Naive thymus-derived CD8-positive, alpha-beta T cell (primary cell): ENCODE measurements at regions not wholly inside any gene's neighbourhood (a gene's known extent, or its start where the extent isn't known, plus 50 kb on each side); places are given as distances from the start of the nearest gene placed in this dataset.
"Not testable (repeated sequence)": the region's sequence is repeated elsewhere in the genome, so short reads cannot be mapped to it uniquely, and the experiment has no call there.

Source experiments
- ATAC-seq, 2 donors: fragments of 150-1000 bp; cut with Tn5 transposase in 1 of 2; sonication (Bioruptor Pico), chemical (Tn5 transposase) in 1 of 2; 1 replicate in 1 of 2; 2 replicates in 1 of 2; pipeline ENCODE4 v1.10.0; 2021; ENCODE audit warnings: mild to moderate bottlenecking in 2 of 2, moderate library complexity in 2 of 2
- POLR2A ChIA-PET: fragments of 350-600 bp; sonication (Branson Sonifier 250); formaldehyde crosslinking; loops from one replicate; lab custom pipeline; 2021; ENCODE audit warnings: antibody characterized with exemption; lab: Charles Lee
- DNase-seq, 10 donors: peaks; one replicate each; pipeline versions ENCODE4 v3.0.0 to v3.0.0-alpha.2; 2020 to 2022
- H3K27ac Mint-ChIP-seq, 10 donors: one replicate each; pipeline ENCODE4 v1.8.0; 2020 to 2022; ENCODE audit warnings: mild to moderate bottlenecking in 10 of 10, mixed read lengths in 10 of 10, moderate library complexity in 4 of 10, inconsistent platforms in 1 of 10
- H3K27me3 Mint-ChIP-seq, 5 donors: one replicate each; pipeline ENCODE4 v1.8.0; 2021 to 2022; ENCODE audit warnings: mixed read lengths in 5 of 5
- H3K36me3 Mint-ChIP-seq, 3 donors: one replicate each; pipeline ENCODE4 v1.8.0; 2020 to 2022; ENCODE audit warnings: mixed read lengths in 3 of 3, mild to moderate bottlenecking in 2 of 3, inconsistent platforms in 1 of 3
- H3K4me1 Mint-ChIP-seq, 4 donors: one replicate each; pipeline ENCODE4 v1.8.0; 2021 to 2022; ENCODE audit warnings: mixed read lengths in 4 of 4
- H3K4me3 Mint-ChIP-seq, 10 donors: one replicate each; pipeline ENCODE4 v1.8.0; 2020 to 2022; ENCODE audit warnings: mild to moderate bottlenecking in 10 of 10, mixed read lengths in 10 of 10, moderate library complexity in 6 of 10, inconsistent platforms in 1 of 10
- H3K9me3 Mint-ChIP-seq, 9 donors: one replicate each; pipeline ENCODE4 v1.8.0; 2020 to 2022; ENCODE audit warnings: mixed read lengths in 9 of 9, mild to moderate bottlenecking in 3 of 9, inconsistent platforms in 1 of 9, moderate library complexity in 1 of 9

DNA sequence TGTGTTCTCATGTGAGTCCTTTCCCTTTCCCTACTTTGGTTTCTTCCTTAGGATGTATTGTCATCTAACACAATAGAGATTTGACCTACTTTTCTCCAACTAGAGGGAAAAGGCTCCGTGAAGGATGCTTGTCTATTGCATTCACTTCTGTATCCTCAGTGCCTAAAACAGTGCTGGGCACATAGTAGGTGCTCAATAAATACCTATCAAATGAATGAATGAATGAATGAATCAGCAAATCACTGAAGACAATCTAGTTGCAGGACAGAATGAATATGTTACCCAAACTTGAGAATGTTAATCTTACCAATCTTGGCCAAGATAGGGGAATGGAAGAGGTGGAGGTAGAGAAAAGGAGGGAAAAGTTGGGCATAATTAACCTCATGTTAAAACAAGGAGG lies 131.2 kb upstream of the FOXN2 start:
- DNase-seq (no peak), ATAC-seq (no peak)
- H3K27me3 Mint-ChIP-seq, result no peaks in the 10 kb centered on the region
- H3K4me1 Mint-ChIP-seq, result peaks cover 0 to 6% (median 2%) of the 10 kb centered on the region in 4 donors
- H3K27ac Mint-ChIP-seq, result peak overlapping the region in 1 of 10 donors; percentile 44
- H3K9me3 Mint-ChIP-seq, result no peaks in the 10 kb centered on the region
- POLR2A ChIA-PET, result no interaction called here
- no peak overlapping the region for H3K4me3 Mint-ChIP-seq
- peaks cover 0 to 7% (median 0%) of the 10 kb centered on the region in 3 donors for H3K36me3 Mint-ChIP-seq

DNA sequence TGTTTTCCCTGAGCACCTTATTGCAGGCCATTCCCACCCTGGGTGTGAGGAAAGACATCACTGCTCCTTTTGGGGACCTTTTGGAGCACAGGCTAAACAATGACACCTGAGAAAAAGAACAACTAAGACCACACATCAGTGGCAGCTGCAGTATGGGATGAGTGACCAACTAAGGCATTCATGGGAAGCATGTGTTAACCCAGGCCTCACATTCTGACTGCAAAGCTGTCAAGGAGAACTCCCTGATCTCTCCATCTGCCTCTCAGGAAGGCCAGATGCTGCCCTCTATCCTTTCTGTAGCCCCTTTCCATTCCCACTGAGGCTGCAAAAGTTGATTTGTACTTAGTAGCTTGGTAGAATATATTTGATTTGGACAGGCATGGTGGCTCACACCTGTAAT lies 130.5 kb upstream of the FOXN2 start:
- Mint-ChIP-seq H3K27me3 (no peaks in the 10 kb centered on the region), H3K4me1 (peaks cover 0 to 6% (median 2%) of the 10 kb centered on the region in 4 donors), H3K4me3 (no peak overlapping the region), H3K36me3 (peaks cover 0 to 7% (median 0%) of the 10 kb centered on the region in 3 donors), H3K9me3 (no peaks in the 10 kb centered on the region), H3K27ac (no peak overlapping the region)
- DNase-seq, result no peak
- no peak for ATAC-seq
- POLR2A ChIA-PET, result no interaction called here

DNA sequence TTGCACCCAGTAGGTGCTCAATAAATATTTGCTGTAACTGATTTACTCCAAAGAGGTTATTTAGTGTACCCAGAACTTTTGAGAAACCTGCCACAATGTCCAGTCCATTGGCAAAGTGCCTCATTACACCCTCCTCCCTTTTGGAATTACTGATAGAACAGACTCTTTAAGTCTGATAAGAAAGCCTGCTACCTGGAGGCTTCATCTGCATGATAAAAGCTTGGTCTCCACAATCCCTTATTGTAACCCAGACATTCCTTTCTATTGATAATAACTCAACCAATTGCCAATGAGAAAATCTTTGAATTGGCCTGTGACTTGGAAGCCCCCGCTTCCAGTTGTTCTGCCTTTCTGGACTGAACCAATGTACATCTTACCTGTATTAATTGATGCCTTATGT lies 127.0 kb upstream of the FOXN2 start:
- Mint-ChIP-seq H3K27me3 (no peaks in the 10 kb centered on the region), H3K27ac (no peak overlapping the region), H3K4me1 (peaks cover 0 to 10% (median 3%) of the 10 kb centered on the region in 4 donors), H3K9me3 (no peaks in the 10 kb centered on the region), H3K36me3 (peaks cover 0 to 7% (median 0%) of the 10 kb centered on the region in 3 donors), H3K4me3 (no peak overlapping the region)
- POLR2A ChIA-PET, result no interaction called here
- DNase-seq (no peak), ATAC-seq (no peak)

DNA sequence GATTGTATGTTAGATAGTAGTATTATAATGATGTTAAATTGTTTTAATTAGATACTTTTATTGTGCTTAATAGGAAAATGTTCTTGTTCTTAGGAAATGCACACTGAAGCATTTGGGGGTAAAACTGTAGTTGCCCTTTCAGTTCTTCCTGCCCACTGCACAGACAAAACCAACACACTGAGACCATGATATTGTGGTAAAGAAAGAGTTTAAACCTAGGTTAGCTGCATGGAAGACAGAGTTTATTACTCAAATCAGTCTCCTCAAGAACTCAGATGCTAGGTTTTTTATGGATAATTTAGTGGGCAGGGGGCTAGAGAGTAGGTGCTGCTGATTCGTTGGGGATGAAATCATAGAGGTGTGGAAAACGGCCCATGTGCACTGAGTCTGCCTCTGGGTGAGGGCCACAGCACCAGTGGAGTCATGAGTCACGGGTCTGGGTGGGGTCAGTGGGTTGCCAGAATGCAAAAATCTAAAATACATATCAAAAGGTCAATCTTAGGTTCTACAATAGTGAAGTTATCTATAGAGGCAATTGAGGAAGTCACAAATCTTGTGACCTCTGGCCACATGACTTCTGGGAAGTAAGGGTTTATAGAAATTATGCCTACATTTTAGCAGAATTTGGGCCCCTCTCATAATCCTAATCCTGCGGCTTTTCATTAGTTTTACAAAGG lies 124.8 kb upstream of the FOXN2 start:
- H3K4me1 Mint-ChIP-seq, result peaks cover 0 to 10% (median 0%) of the 10 kb centered on the region in 4 donors
- no peaks in the 10 kb centered on the region for H3K27me3 Mint-ChIP-seq
- ATAC-seq (no peak), DNase-seq (no peak)
- no peaks in the 10 kb centered on the region for H3K9me3 Mint-ChIP-seq
- POLR2A ChIA-PET, result no interaction called here
- H3K36me3 Mint-ChIP-seq, result no peaks in the 10 kb centered on the region
- H3K27ac Mint-ChIP-seq, result no peak overlapping the region
- no peak overlapping the region for H3K4me3 Mint-ChIP-seq

- Mint-ChIP-seq H3K27me3 (no peaks in the 10 kb centered on the region), H3K36me3 (no peaks in the 10 kb centered on the region), H3K4me1 (peaks cover 0 to 8% (median 0%) of the 10 kb centered on the region in 4 donors), H3K9me3 (no peaks in the 10 kb centered on the region), H3K4me3 (no peak overlapping the region), H3K27ac (no peak overlapping the region)
- ATAC-seq (no peak), DNase-seq (no peak)
- POLR2A ChIA-PET, result no interaction called here
Measured at GRCh38 chr2:48190230-48190629, 124.3 kb upstream of the FOXN2 start.

DNA sequence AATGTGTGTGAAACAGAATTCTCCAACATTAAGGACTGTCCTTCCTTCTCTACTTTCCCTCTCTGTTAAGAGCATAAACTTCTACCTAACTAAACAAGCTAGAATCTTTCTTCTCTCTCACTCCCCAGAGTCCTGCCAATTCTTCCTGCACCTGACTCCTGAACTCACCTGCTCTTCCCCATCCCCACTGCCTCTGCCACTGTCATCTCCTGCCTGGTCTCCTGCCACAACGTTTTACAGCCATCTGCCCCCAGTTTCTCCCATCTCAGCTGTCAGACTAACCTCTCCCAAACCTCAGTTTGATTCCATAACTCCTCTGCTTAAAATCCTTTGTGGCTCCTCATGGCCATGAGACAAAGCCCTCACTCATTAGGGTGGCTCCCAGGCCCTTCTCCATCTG lies 119.8 kb upstream of the FOXN2 start:
- no peak overlapping the region for H3K27ac Mint-ChIP-seq
- peaks cover 0 to 2% (median 0%) of the 10 kb centered on the region in 5 donors for H3K27me3 Mint-ChIP-seq
- no peak overlapping the region for H3K4me3 Mint-ChIP-seq
- peaks cover 0 to 7% (median 0%) of the 10 kb centered on the region in 4 donors for H3K4me1 Mint-ChIP-seq
- H3K9me3 Mint-ChIP-seq, result no peaks in the 10 kb centered on the region
- POLR2A ChIA-PET, result no interaction called here
- ATAC-seq (no peak), DNase-seq (no peak)
- no peaks in the 10 kb centered on the region for H3K36me3 Mint-ChIP-seq

GRCh38 chr2:48195169-48195568 lies 119.3 kb upstream of the FOXN2 start:
- no peaks in the 10 kb centered on the region for H3K36me3 Mint-ChIP-seq
- POLR2A ChIA-PET, result no interaction called here
- peaks cover 0 to 2% (median 0%) of the 10 kb centered on the region in 5 donors for H3K27me3 Mint-ChIP-seq
- H3K27ac Mint-ChIP-seq, result peak overlapping the region in 2 of 10 donors; percentile 3 to 13
- H3K4me3 Mint-ChIP-seq, result no peak overlapping the region
- no peaks in the 10 kb centered on the region for H3K9me3 Mint-ChIP-seq
- ATAC-seq (no peak), DNase-seq (no peak)
- H3K4me1 Mint-ChIP-seq, result peaks cover 0 to 4% (median 0%) of the 10 kb centered on the region in 4 donors

DNA sequence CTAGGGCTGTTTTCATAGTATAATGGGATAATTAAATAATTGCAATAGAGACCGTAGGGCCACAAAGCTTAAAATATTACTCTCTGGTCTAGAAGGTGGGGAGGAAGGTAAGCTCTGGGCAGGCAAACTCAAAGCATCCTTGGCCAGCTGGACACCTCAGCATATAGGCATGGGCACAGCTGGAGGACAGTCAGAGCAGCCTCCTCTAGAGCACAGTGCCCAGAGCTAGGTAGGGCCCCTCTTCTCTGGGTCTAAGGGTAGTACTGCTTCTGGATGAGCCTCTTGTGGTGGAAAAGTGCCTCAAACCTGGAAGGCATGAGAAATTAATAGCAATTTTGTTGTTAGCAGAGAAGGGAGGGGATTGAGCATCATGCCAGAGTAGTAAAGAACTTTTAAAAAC lies 116.9 kb upstream of the FOXN2 start:
- Mint-ChIP-seq H3K27ac (no peak overlapping the region), H3K9me3 (no peaks in the 10 kb centered on the region), H3K4me3 (no peak overlapping the region), H3K36me3 (no peaks in the 10 kb centered on the region), H3K27me3 (peaks cover 0 to 2% (median 0%) of the 10 kb centered on the region in 5 donors), H3K4me1 (no peaks in the 10 kb centered on the region)
- POLR2A ChIA-PET, result no interaction called here
- ATAC-seq (no peak), DNase-seq (no peak)

DNA sequence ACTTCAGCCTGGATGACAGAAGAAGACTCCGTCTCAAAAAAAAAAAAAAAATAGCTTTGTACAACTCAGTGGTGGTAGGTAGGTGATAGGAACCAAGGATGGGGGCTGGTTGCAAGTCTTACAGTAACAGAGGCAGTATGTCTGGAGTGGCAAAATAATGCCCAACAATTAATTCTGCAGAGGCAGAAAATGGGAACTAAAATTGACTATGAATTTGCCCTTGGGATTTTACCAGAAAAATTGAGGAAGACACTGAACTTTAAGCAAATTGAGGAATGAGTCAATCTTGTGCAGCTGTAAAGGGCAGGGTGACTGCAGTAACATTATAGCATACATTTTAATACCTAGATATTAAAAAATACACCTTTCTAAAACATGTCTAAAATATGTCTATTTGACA lies 116.1 kb upstream of the FOXN2 start:
- ATAC-seq (no peak), DNase-seq (no peak)
- POLR2A ChIA-PET, result interaction anchor here (0.6 kb wide), 1 partner anchor 121 kb away, joined by 3 read pairs; no protein-coding TSS in a partner anchor
- Mint-ChIP-seq H3K4me3 (no peak overlapping the region), H3K4me1 (no peaks in the 10 kb centered on the region), H3K27me3 (peaks cover 0 to 2% (median 0%) of the 10 kb centered on the region in 5 donors), H3K27ac (no peak overlapping the region), H3K9me3 (no peaks in the 10 kb centered on the region), H3K36me3 (no peaks in the 10 kb centered on the region)

- POLR2A ChIA-PET, result no interaction called here
- Mint-ChIP-seq H3K27me3 (peaks cover 0 to 2% (median 0%) of the 10 kb centered on the region in 5 donors), H3K4me3 (no peak overlapping the region), H3K9me3 (no peaks in the 10 kb centered on the region), H3K36me3 (no peaks in the 10 kb centered on the region), H3K4me1 (no peaks in the 10 kb centered on the region), H3K27ac (peak overlapping the region in 2 of 10 donors; percentile 14 to 29)
- no peak for DNase-seq
- no peak for ATAC-seq
Measured at GRCh38 chr2:48199070-48199469, 115.4 kb upstream of the FOXN2 start.

- H3K27me3 Mint-ChIP-seq, result peaks cover 0 to 2% (median 0%) of the 10 kb centered on the region in 5 donors
- no peak for DNase-seq
- POLR2A ChIA-PET, result no interaction called here
- H3K27ac Mint-ChIP-seq, result no peak overlapping the region
- H3K36me3 Mint-ChIP-seq, result no peaks in the 10 kb centered on the region
- peaks cover 0 to 3% (median 2%) of the 10 kb centered on the region in 4 donors for H3K4me1 Mint-ChIP-seq
- no peak for ATAC-seq
- no peaks in the 10 kb centered on the region for H3K9me3 Mint-ChIP-seq
- no peak overlapping the region for H3K4me3 Mint-ChIP-seq
Measured at GRCh38 chr2:48200620-48201293, 113.7 kb upstream of the FOXN2 start.

DNA sequence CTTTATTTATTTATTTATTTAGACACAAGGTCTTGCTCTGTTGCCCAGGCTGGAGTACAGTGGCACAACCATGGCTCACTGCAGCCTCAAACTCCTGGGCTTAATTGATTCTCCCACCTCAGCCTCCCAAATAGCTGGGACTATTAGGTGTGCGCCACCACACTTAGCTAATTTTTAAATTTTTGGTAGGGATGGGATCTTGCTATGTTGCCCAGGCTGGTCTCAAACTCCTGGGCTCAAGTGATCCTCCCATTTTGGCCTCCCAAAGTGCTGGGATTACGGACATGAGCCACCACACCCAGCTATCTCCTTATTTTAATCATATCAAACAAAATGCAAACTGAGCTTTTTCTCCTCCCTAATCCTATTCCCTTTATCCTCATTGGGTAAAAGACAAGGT lies 113.0 kb upstream of the FOXN2 start:
- H3K36me3 Mint-ChIP-seq, H3K4me1 Mint-ChIP-seq, H3K27ac Mint-ChIP-seq, POLR2A ChIA-PET, H3K27me3 Mint-ChIP-seq, DNase-seq, H3K4me3 Mint-ChIP-seq, H3K9me3 Mint-ChIP-seq, ATAC-seq: not testable (repeated sequence)

GRCh38 chr2:48202863-48203642 lies 111.4 kb upstream of the FOXN2 start:
- POLR2A ChIA-PET, result no interaction called here
- ATAC-seq, result no peak
- H3K27ac Mint-ChIP-seq, result no peak overlapping the region
- peaks cover 0 to 13% (median 2%) of the 10 kb centered on the region in 4 donors for H3K4me1 Mint-ChIP-seq
- DNase-seq, result no peak
- no peaks in the 10 kb centered on the region for H3K36me3 Mint-ChIP-seq
- H3K27me3 Mint-ChIP-seq, result no peaks in the 10 kb centered on the region
- no peaks in the 10 kb centered on the region for H3K9me3 Mint-ChIP-seq
- no peak overlapping the region for H3K4me3 Mint-ChIP-seq
